ENCODE measurements at regions not wholly inside any gene's neighbourhood (a gene's known extent, or its start where the extent isn't known, plus 50 kb on each side); places are given as distances from the start of the nearest gene placed in this dataset.

- TF ChIP-seq, protein P1, sequence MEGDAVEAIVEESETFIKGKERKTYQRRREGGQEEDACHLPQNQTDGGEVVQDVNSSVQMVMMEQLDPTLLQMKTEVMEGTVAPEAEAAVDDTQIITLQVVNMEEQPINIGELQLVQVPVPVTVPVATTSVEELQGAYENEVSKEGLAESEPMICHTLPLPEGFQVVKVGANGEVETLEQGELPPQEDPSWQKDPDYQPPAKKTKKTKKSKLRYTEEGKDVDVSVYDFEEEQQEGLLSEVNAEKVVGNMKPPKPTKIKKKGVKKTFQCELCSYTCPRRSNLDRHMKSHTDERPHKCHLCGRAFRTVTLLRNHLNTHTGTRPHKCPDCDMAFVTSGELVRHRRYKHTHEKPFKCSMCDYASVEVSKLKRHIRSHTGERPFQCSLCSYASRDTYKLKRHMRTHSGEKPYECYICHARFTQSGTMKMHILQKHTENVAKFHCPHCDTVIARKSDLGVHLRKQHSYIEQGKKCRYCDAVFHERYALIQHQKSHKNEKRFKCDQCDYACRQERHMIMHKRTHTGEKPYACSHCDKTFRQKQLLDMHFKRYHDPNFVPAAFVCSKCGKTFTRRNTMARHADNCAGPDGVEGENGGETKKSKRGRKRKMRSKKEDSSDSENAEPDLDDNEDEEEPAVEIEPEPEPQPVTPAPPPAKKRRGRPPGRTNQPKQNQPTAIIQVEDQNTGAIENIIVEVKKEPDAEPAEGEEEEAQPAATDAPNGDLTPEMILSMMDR (conservative IDR thresholded peaks at IDR 0.05; ENCODE audit: low read length): no peak
- TF ChIP-seq EZH2phosphoT487 (IDR thresholded peaks at IDR 0.05; ENCODE audit: borderline replicate concordance, low read depth, low read length): no peak
Observed at GRCh38 chr7:96770758-96771157, 61.1 kb upstream of the SEM1 start.
